Lung microvascular endothelial cell (primary cell): ENCODE measurements at regions not wholly inside any gene's neighbourhood (a gene's known extent, or its start where the extent isn't known, plus 50 kb on each side); places are given as distances from the start of the nearest gene placed in this dataset.
"Not testable (repeated sequence)": the region's sequence is repeated elsewhere in the genome, so short reads cannot be mapped to it uniquely, and the experiment has no call there.

ENCODE experiments used
- DNase-seq, 2 donors: peaks; one replicate each; pipeline versions ENCODE4 v3.0.0 to v3.0.0-alpha.2; 2010; ENCODE audit warnings: low read depth in 2 of 2

- no peak for DNase-seq
These were observed 247.8 kb downstream of the BCL2 start for GRCh38 chr18:63071701-63072141.

- DNase-seq = no peak
These were observed 248.6 kb downstream of the BCL2 start for GRCh38 chr18:63070767-63071502.

GRCh38 chr18:63069496-63069895 lies 250.1 kb downstream of the BCL2 start:
- DNase-seq = no peak

- no peak for DNase-seq
These were observed 251.6 kb downstream of the BCL2 start for GRCh38 chr18:63067939-63068338.

- DNase-seq = no peak
These were observed 254.4 kb downstream of the BCL2 start for GRCh38 chr18:63065172-63065571.

- no peak for DNase-seq
These were observed 256.4 kb downstream of the BCL2 start for GRCh38 chr18:63063171-63063570.

GRCh38 chr18:63062246-63062645 lies 257.3 kb downstream of the BCL2 start:
- DNase-seq = no peak

GRCh38 chr18:63061303-63061702 lies 258.3 kb downstream of the BCL2 start:
- no peak for DNase-seq

GRCh38 chr18:63058521-63058920 lies 261.0 kb downstream of the BCL2 start:
- no peak for DNase-seq

GRCh38 chr18:63057707-63058106 lies 261.9 kb downstream of the BCL2 start:
- DNase-seq = no peak

- DNase-seq = no peak
These were observed 264.5 kb downstream of the BCL2 start for GRCh38 chr18:63054901-63055584.

GRCh38 chr18:63051928-63052327 lies 267.6 kb downstream of the BCL2 start:
- DNase-seq = no peak

- DNase-seq = not testable (repeated sequence)
These were observed 268.7 kb downstream of the BCL2 start for GRCh38 chr18:63050667-63051395.

GRCh38 chr18:63046375-63046774 lies 273.2 kb downstream of the BCL2 start:
- DNase-seq = no peak

- DNase-seq = peak in 1 of 2 donors; percentile 37
These were observed 276.1 kb downstream of the BCL2 start for GRCh38 chr18:63043516-63043915.

- DNase-seq = no peak
These were observed 277.2 kb downstream of the BCL2 start for GRCh38 chr18:63042351-63042750.

GRCh38 chr18:63040788-63041410 lies 278.7 kb downstream of the BCL2 start:
- DNase-seq = peak in 1 of 2 donors; percentile 2

- DNase-seq = no peak
These were observed 282.1 kb downstream of the BCL2 start for GRCh38 chr18:63037491-63037890.

- DNase-seq = no peak
These were observed 288.2 kb downstream of the BCL2 start for GRCh38 chr18:63031375-63031774.
